ENCODE measurements at regions not wholly inside any gene's neighbourhood (a gene's known extent, or its start where the extent isn't known, plus 50 kb on each side); places are given as distances from the start of the nearest gene placed in this dataset.

DNA sequence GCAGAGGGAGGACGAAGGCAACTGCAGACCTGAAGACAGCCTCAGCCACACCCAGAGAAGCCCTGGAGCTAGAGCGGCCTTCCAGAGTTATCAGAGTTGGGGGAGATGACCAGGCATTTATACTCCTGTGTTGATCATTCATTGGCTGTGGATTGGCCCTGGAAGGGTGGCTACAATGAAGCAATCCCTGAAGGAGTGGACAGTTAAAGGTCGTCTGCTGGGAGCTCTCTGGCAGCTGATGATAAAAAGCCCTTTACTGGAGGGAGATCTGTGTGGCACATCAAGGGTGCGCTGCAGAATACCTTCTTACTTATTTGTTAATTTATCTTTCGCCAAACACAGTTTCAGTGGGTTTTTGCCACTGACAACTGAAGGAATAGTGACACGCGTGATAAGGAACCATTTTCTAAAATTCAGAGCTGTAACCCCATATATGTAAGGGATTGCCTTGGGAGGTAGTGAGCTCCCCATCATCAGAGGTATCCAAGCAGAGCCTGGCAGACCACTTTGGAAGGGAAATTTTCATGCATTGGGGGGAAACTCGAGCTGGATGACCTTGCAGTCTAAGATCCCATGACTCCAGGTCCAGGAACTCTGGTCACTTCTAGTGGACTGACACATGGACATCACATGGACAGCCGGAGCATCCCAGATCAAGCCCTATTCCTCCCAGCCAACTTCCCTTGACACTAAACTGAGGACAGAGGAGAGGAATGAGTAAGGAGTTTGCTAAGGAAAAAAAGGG is 126.4 kb upstream of the GADD45A start:
- intact Hi-C loops (cut with DNase I): no loop called here
- Histone ChIP-seq H3K4me3 (no peak overlapping the region), H3K27me3 (no peaks in the 10 kb centered on the region), H3K4me1 (replicated peaks in 1 of 2) (peaks cover 3 to 18% of the 10 kb centered on the region in 2 donors), H3K27ac (no peak overlapping the region), H3K9me3 (replicated peaks in 1 of 3) (no peaks in the 10 kb centered on the region), H3K36me3 (replicated peaks in 1 of 2) (no peaks in the 10 kb centered on the region)
- TF ChIP-seq POLR2A (IDR thresholded peaks at IDR 0.05): no peak
- TF ChIP-seq, protein P1, sequence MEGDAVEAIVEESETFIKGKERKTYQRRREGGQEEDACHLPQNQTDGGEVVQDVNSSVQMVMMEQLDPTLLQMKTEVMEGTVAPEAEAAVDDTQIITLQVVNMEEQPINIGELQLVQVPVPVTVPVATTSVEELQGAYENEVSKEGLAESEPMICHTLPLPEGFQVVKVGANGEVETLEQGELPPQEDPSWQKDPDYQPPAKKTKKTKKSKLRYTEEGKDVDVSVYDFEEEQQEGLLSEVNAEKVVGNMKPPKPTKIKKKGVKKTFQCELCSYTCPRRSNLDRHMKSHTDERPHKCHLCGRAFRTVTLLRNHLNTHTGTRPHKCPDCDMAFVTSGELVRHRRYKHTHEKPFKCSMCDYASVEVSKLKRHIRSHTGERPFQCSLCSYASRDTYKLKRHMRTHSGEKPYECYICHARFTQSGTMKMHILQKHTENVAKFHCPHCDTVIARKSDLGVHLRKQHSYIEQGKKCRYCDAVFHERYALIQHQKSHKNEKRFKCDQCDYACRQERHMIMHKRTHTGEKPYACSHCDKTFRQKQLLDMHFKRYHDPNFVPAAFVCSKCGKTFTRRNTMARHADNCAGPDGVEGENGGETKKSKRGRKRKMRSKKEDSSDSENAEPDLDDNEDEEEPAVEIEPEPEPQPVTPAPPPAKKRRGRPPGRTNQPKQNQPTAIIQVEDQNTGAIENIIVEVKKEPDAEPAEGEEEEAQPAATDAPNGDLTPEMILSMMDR (IDR thresholded peaks at IDR 0.05): no peak
- 70 to 82% (median 76%) methylated on average over 9 of the region's 9 CpGs for WGBS, 4 donors
- no peak for DNase-seq

DNA sequence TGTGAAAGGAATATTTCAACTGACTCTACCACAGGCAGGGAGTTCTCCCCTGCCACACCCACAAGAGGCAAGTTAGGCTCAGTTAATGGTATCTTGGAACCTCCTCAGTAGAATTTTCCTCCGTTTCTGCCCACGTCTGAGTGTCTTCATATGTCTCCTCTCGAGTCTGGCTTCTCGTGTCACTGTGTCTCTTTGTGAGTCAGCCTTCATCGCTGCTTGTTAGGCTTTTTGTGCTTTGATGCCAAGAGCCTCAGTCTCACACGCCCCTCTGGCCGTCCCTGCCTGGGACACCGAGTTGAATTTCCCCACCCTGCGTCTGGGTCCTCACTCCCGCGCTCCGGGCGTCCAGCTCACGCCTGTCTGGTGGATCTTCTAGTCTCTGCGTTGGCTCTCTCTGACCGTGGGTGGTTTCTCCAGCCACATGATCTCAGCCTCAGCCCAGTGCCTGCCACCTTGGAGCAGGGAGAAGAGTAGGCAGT is 125.7 kb upstream of the GADD45A start:
- TF ChIP-seq POLR2A (IDR thresholded peaks at IDR 0.05): no peak
- TF ChIP-seq, protein P1 (IDR thresholded peaks at IDR 0.05): no peak
- peak in 5 of 7 donors; percentile 39 to 66 (median 41) for DNase-seq
- Histone ChIP-seq H3K27ac (no peak overlapping the region), H3K27me3 (no peaks in the 10 kb centered on the region), H3K4me3 (no peak overlapping the region), H3K36me3 (replicated peaks in 1 of 2) (no peaks in the 10 kb centered on the region), H3K4me1 (replicated peaks in 1 of 2) (peaks cover 3 to 18% of the 10 kb centered on the region in 2 donors), H3K9me3 (replicated peaks in 1 of 3) (no peaks in the 10 kb centered on the region)
- intact Hi-C loops (cut with DNase I): no loop called here
- WGBS, 4 donors: 43 to 51% (median 46%) methylated on average over 16 of the region's 16 CpGs

DNA sequence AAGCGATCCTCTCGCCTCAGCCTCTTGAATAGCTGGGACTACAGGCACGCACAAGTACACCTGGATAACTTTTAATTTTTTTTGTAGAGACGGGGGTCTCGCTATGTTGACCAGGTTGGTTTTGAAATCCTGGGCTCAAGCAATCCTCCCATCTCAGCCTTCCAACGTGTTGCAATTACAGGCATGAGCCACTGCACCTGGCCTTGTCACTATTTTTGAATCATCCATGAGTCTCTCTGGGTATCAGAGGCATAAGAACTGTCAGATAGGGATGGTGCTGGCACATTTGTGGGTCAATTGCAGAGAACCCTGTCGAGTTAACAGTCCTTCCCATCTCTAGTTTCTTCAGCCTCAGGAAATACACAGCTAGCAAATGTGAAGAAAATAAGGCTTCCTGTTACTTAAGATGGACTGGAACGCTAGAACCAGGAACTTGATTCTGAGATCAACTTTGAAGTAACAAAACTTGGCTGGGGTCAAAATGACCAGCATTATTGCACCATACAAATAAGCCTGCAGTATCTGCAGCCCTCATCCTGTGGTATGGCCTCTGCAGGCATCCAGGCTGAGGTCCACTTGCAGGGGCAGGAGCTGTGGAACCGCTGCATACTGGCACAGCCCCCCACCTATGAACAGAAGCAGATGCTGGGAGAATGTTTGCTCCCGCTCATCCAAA is 124.3 kb upstream of the GADD45A start:
- intact Hi-C loops (cut with DNase I): loop anchor here (5.0 to 10.0 kb wide), 3 partner anchors 124 to 197 kb away; partner anchors contain the start of gene GADD45A (in 1 of the 2)
- 68 to 74% (median 72%) methylated on average over 8 to 10 of the region's 10 CpGs for WGBS, 4 donors
- Histone ChIP-seq H3K4me3 (no peak overlapping the region), H3K27me3 (no peaks in the 10 kb centered on the region), H3K4me1 (replicated peaks in 1 of 2) (peaks cover 3 to 18% of the 10 kb centered on the region in 2 donors), H3K27ac (no peak overlapping the region), H3K36me3 (replicated peaks in 1 of 2) (no peaks in the 10 kb centered on the region), H3K9me3 (replicated peaks in 1 of 3) (no peaks in the 10 kb centered on the region)
- no peak for DNase-seq
- no peak for TF ChIP-seq POLR2A (IDR thresholded peaks at IDR 0.05)
- TF ChIP-seq, protein P1 (IDR thresholded peaks at IDR 0.05): no peak

DNA sequence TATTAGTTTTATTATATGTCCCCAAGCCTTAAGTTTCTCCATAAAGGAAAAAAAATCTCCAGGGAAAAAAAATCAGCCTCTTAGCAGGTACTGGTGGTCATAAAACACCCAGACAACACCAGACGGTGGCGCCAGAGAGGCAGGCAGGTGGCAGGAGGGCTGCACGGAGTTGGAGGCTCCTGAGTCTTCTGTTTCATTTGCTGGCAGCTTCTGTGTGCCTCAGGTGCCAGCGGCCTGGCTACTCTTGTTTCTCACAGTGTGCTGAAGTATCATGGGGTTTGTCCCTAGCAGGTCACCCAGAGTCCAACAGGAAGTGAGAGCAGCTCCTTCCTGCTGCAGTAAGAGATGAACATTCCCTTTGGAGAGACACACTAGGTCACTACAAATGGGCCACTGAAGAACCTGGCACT is 123.3 kb upstream of the GADD45A start:
- DNase-seq: peak; percentile 86 to 97 (median 94)
- Histone ChIP-seq H3K4me1 (replicated peaks in 1 of 2) (peaks cover 3 to 18% of the 10 kb centered on the region in 2 donors), H3K27me3 (no peaks in the 10 kb centered on the region), H3K36me3 (replicated peaks in 1 of 2) (no peaks in the 10 kb centered on the region), H3K27ac (no peak overlapping the region), H3K9me3 (replicated peaks in 1 of 3) (no peaks in the 10 kb centered on the region), H3K4me3 (no peak overlapping the region)
- intact Hi-C loops (cut with DNase I): loop anchor here (5.0 to 10.0 kb wide), 3 partner anchors 123 to 196 kb away; partner anchors contain the start of gene GADD45A (in 1 of the 2)
- no peak for TF ChIP-seq POLR2A (IDR thresholded peaks at IDR 0.05)
- TF ChIP-seq, protein P1 (IDR thresholded peaks at IDR 0.05): peak; percentile 73 to 92 (median 84)
- 0 to 5% (median 3%) methylated on average over 3 to 4 of the region's 4 CpGs for WGBS, 4 donors
